ENCODE measurements at regions not wholly inside any gene's neighbourhood (a gene's known extent, or its start where the extent isn't known, plus 50 kb on each side); places are given as distances from the start of the nearest gene placed in this dataset.

- Mint-ChIP-seq H3K9me3 (peaks cover 18% of the 10 kb centered on the region), H3K4me3 (no peak overlapping the region), H3K27me3 (ENCODE audit: low read depth) (peaks cover 74% of the 10 kb centered on the region), H3K36me3 (no peaks in the 10 kb centered on the region), H3K4me1 (peaks cover 5% of the 10 kb centered on the region), H3K27ac (no peak overlapping the region)
- ChIA-PET POLR2A (no interaction called here), CTCF (no interaction called here)
- TF ChIP-seq IRF1 (CRISPR knock-in tag; IDR thresholded peaks at IDR 0.05) (no peak), TP53 (CRISPR knock-in tag; IDR thresholded peaks at IDR 0.05) (no peak), ZNF317 (CRISPR knock-in tag; IDR thresholded peaks at IDR 0.05; ENCODE audit: borderline replicate concordance, low read depth) (no peak), ZNF425 (CRISPR knock-in tag; conservative IDR thresholded peaks at IDR 0.05) (no peak), ERG (CRISPR knock-in tag; IDR thresholded peaks at IDR 0.05) (no peak), E2F1 (CRISPR knock-in tag; IDR thresholded peaks at IDR 0.05) (no peak), SMAD3 (CRISPR knock-in tag; IDR thresholded peaks at IDR 0.05; ENCODE audit: borderline replicate concordance) (no peak), SMAD4 (CRISPR knock-in tag; IDR thresholded peaks at IDR 0.05) (no peak), FOXP4 (CRISPR knock-in tag; IDR thresholded peaks at IDR 0.05) (no peak), OVOL2 (CRISPR knock-in tag; IDR thresholded peaks at IDR 0.05; ENCODE audit: borderline replicate concordance) (no peak), CREM (CRISPR knock-in tag; IDR thresholded peaks at IDR 0.05) (no peak), USF2 (CRISPR knock-in tag; IDR thresholded peaks at IDR 0.05) (no peak), ARID4B (CRISPR knock-in tag; IDR thresholded peaks at IDR 0.05; ENCODE audit: borderline replicate concordance) (no peak), SP1 (CRISPR knock-in tag; conservative IDR thresholded peaks at IDR 0.05) (no peak)
- ATAC-seq (no peak), DNase-seq (ENCODE audit: low spot score) (no peak)
Measured at GRCh38 chr7:89994483-89994882, 159.8 kb upstream of the STEAP1 start.

All from WTC11 (cell line).